Smooth muscle cell (in vitro differentiated cells): ENCODE measurements at regions not wholly inside any gene's neighbourhood (a gene's known extent, or its start where the extent isn't known, plus 50 kb on each side); places are given as distances from the start of the nearest gene placed in this dataset.

Experiments
- DNase-seq: peaks from one replicate; lab custom pipeline; 2025; ENCODE audit not compliant: unreplicated experiment; lab: John Stamatoyannopoulos, UW
- H2AFZ ChIP-seq: fragments of 200-600 bp; sonication (generic); 2 replicates; pipeline ENCODE4 v1.6.0; 2016; ENCODE audit warnings: antibody characterized with exemption, low read depth, mild to moderate bottlenecking
- H3F3A ChIP-seq: fragments of 200-600 bp; sonication (generic); 2 replicates; pipeline ENCODE4 v1.6.0; 2017; ENCODE audit warnings: antibody characterized with exemption, low read depth
- H3K27ac ChIP-seq: fragments of 200-600 bp; sonication (generic); 2 replicates; pipeline ENCODE4 v1.5.1; 2016; ENCODE audit warnings: low read depth, mild to moderate bottlenecking
- H3K27me3 ChIP-seq: fragments of 200-600 bp; sonication (generic); 2 replicates; pipeline ENCODE4 v1.6.1; 2016; ENCODE audit warnings: low read depth, mild to moderate bottlenecking
- H3K36me3 ChIP-seq: fragments of 200-600 bp; sonication (generic); 2 replicates; pipeline ENCODE4 v1.5.1; 2016; ENCODE audit warnings: low read depth
- H3K4me1 ChIP-seq: fragments of 200-600 bp; sonication (generic); 2 replicates; pipeline ENCODE4 v1.5.1; 2016; ENCODE audit warnings: low read depth
- H3K4me2 ChIP-seq: fragments of 200-600 bp; sonication (generic); 2 replicates; pipeline ENCODE4 v1.6.0; 2016; ENCODE audit warnings: mild to moderate bottlenecking
- H3K4me3 ChIP-seq: fragments of 200-600 bp; sonication (generic); 2 replicates; pipeline ENCODE4 v1.5.1; 2016; ENCODE audit warnings: mild to moderate bottlenecking
- H3K79me2 ChIP-seq: fragments of 200-600 bp; sonication (generic); 2 replicates; pipeline ENCODE4 v1.6.0; 2016; ENCODE audit warnings: low read depth, mild to moderate bottlenecking
- H3K9ac ChIP-seq: fragments of 200-600 bp; sonication (generic); 2 replicates; pipeline ENCODE4 v1.6.0; 2016; ENCODE audit warnings: low read depth
- H3K9me3 ChIP-seq: fragments of 200-600 bp; sonication (generic); replicated peaks from 2 replicates; pipeline ENCODE4 v1.5.1; 2016; ENCODE audit warnings: low read depth
- H4K20me1 ChIP-seq: fragments of 200-600 bp; sonication (generic); 2 replicates; pipeline ENCODE4 v1.6.0; 2016; ENCODE audit warnings: low read depth
- WGBS: methylation state at CpG from one replicate; pipeline ENCODE4 v1.1.7; 2016; ENCODE audit warnings: low lambda C conversion rate; 5-methylcytosine and 5-hydroxymethylcytosine counted together
- TF ChIP-seq, protein P1 (sequence below): fragments of 200-600 bp; sonication (generic); IDR thresholded peaks from 2 replicates; pipeline ENCODE4 v1.5.1; 2017; ENCODE audit warnings: borderline replicate concordance, mild to moderate bottlenecking, antibody characterized with exemption; ENCODE audit not compliant: insufficient read depth, poor library complexity, severe bottlenecking

DNA sequence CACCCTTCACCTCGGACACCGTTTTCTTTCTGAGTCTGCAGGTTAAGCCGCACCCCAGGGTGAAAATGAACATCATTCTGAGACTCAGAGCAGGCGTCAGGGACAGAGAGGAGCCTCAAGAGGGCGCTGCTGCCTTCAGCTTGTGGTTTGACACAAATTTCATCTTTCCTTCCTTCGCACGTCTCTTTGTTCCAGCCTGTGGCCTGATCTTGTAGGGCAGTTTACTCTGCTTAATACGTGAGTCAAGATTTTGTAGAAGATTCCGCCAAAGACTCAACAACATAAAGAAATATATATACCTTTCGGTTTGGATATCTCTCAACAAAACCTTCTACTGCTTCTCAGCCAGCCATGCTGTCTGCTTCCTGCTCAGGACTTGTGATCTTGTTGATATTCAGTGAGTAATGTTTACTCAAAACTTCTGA is 329.3 kb upstream of the OR4E1 start:
- H3F3A ChIP-seq: no peaks in the 10 kb centered on the region
- no peak overlapping the region for H3K4me3 ChIP-seq
- no peak overlapping the region for H3K9ac ChIP-seq
- H2AFZ ChIP-seq: peak overlapping the region; percentile 66
- H3K4me2 ChIP-seq: no peak overlapping the region
- 37% methylated on average over 10 of the region's 10 CpGs for WGBS
- H3K27ac ChIP-seq: no peak overlapping the region
- no peaks in the 10 kb centered on the region for H3K36me3 ChIP-seq
- H3K27me3 ChIP-seq: no peaks in the 10 kb centered on the region
- H3K79me2 ChIP-seq: no peaks in the 10 kb centered on the region
- no peak for DNase-seq
- TF ChIP-seq, protein P1, sequence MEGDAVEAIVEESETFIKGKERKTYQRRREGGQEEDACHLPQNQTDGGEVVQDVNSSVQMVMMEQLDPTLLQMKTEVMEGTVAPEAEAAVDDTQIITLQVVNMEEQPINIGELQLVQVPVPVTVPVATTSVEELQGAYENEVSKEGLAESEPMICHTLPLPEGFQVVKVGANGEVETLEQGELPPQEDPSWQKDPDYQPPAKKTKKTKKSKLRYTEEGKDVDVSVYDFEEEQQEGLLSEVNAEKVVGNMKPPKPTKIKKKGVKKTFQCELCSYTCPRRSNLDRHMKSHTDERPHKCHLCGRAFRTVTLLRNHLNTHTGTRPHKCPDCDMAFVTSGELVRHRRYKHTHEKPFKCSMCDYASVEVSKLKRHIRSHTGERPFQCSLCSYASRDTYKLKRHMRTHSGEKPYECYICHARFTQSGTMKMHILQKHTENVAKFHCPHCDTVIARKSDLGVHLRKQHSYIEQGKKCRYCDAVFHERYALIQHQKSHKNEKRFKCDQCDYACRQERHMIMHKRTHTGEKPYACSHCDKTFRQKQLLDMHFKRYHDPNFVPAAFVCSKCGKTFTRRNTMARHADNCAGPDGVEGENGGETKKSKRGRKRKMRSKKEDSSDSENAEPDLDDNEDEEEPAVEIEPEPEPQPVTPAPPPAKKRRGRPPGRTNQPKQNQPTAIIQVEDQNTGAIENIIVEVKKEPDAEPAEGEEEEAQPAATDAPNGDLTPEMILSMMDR: peak; percentile 40
- H3K4me1 ChIP-seq: no peaks in the 10 kb centered on the region
- H4K20me1 ChIP-seq: no peaks in the 10 kb centered on the region
- no peaks in the 10 kb centered on the region for H3K9me3 ChIP-seq

GRCh38 chr14:21999402-21999801 is 325.8 kb upstream of the OR4E1 start:
- WGBS: 73% methylated on average over 2 of the region's 2 CpGs
- no peak for DNase-seq
- Histone ChIP-seq H3K9ac (no peak overlapping the region), H3K27me3 (no peaks in the 10 kb centered on the region), H3K4me3 (no peak overlapping the region), H3K27ac (no peak overlapping the region), H2AFZ (no peak overlapping the region), H3K79me2 (no peaks in the 10 kb centered on the region), H3K36me3 (no peaks in the 10 kb centered on the region), H3F3A (no peaks in the 10 kb centered on the region), H4K20me1 (no peaks in the 10 kb centered on the region), H3K9me3 (no peaks in the 10 kb centered on the region), H3K4me1 (no peaks in the 10 kb centered on the region), H3K4me2 (no peak overlapping the region)
- TF ChIP-seq, protein P1: no peak

DNA sequence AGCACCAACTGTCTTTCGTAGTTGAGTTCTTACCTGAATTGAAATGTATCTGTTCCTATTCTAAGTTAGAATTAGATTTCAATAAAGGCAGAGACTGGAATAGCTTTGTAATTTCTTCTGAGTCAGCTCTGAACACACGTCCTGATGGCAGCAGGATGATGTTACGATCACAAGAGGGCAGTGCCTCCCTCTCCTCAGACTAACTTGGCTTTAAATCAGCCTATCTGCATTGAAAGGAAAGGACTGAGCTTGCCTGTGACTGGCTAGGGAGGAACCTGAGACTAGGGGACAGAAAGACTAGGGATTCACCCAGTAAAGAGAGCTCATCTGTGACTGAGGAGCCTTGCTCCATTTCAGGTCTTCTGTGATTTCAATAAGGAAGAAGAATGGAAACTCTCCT is 323.7 kb upstream of the OR4E1 start:
- H3K27me3 ChIP-seq: no peaks in the 10 kb centered on the region
- peak overlapping the region; percentile 34 for H2AFZ ChIP-seq
- TF ChIP-seq, protein P1: peak; percentile 27
- H3K9me3 ChIP-seq: no peaks in the 10 kb centered on the region
- H3K27ac ChIP-seq: no peak overlapping the region
- no peaks in the 10 kb centered on the region for H3K4me1 ChIP-seq
- no peak overlapping the region for H3K9ac ChIP-seq
- no peak overlapping the region for H3K4me2 ChIP-seq
- WGBS: 28% methylated on average over 3 of the region's 3 CpGs
- no peaks in the 10 kb centered on the region for H4K20me1 ChIP-seq
- no peaks in the 10 kb centered on the region for H3F3A ChIP-seq
- H3K36me3 ChIP-seq: no peaks in the 10 kb centered on the region
- H3K4me3 ChIP-seq: no peak overlapping the region
- H3K79me2 ChIP-seq: no peaks in the 10 kb centered on the region
- DNase-seq: no peak

DNA sequence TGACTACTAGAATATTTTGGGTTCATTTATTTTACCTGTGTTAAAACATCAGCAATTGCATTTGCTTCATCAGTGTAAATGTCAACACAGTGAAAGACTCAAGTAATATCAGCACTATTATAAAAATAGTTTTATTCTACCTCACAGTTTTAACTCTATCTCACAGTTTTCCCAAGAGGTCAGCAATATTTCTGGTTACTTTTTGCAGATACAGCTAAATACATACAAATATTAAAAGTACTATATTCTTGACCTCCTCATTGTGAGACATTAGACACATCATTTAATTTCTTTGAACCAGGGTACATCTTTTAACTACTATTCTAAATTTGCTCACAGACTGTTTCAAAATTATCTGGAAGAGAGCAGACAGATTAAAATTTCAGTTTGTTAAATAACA is 321.7 kb upstream of the OR4E1 start:
- Histone ChIP-seq H3K4me3 (no peak overlapping the region), H3K9me3 (no peaks in the 10 kb centered on the region), H3K36me3 (no peaks in the 10 kb centered on the region), H3K9ac (no peak overlapping the region), H2AFZ (no peak overlapping the region), H3K27me3 (no peaks in the 10 kb centered on the region), H3K27ac (no peak overlapping the region), H4K20me1 (no peaks in the 10 kb centered on the region), H3K79me2 (no peaks in the 10 kb centered on the region), H3K4me2 (no peak overlapping the region), H3F3A (no peaks in the 10 kb centered on the region), H3K4me1 (no peaks in the 10 kb centered on the region)
- no peak for DNase-seq
- TF ChIP-seq, protein P1: no peak
